DND-41 (cell line): ENCODE measurements at regions not wholly inside any gene's neighbourhood (a gene's known extent, or its start where the extent isn't known, plus 50 kb on each side); places are given as distances from the start of the nearest gene placed in this dataset.

Experiments
- ATAC-seq: fragments of 200-7000 bp; cut with Tn5 transposase; 3 replicates; pipeline ENCODE4 v1.9.1; 2021; ENCODE audit warnings: low read depth; ENCODE audit not compliant: insufficient read depth
- DNase-seq: peaks from one replicate; pipeline ENCODE4 v3.0.0-alpha.2; 2020
- H2AFZ ChIP-seq: 2 replicates; pipeline ENCODE4 v1.6.0; 2012; ENCODE audit warnings: low read depth, low read length
- H3K27ac ChIP-seq: 2 replicates; pipeline ENCODE4 v1.5.1; 2012; ENCODE audit warnings: low read length, inconsistent platforms
- H3K27me3 ChIP-seq: fragments of 200-600 bp; sonication (generic); 2 replicates; pipeline ENCODE4 v1.6.0; 2012; ENCODE audit warnings: low read length, mild to moderate bottlenecking, inconsistent platforms; ENCODE audit not compliant: insufficient read depth, poor library complexity
- H3K36me3 ChIP-seq: 2 replicates; pipeline ENCODE4 v1.5.1; 2012; ENCODE audit warnings: low read length, inconsistent platforms; ENCODE audit not compliant: insufficient read depth
- H3K4me1 ChIP-seq: 2 replicates; pipeline ENCODE4 v1.5.1; 2012; ENCODE audit warnings: mild to moderate bottlenecking, low read length; ENCODE audit not compliant: insufficient read depth
- H3K4me2 ChIP-seq: 2 replicates; pipeline ENCODE4 v1.6.0; 2012; ENCODE audit warnings: mild to moderate bottlenecking, moderate library complexity, low read length, inconsistent platforms; ENCODE audit not compliant: insufficient read depth
- H3K4me3 ChIP-seq, 2 experiments: fragments of 200-600 bp in 1 of 2; shearing (Covaris generic) in 1 of 2; 2 replicates each; pipeline ENCODE4 v1.5.1; 2012 to 2016; ENCODE audit warnings: inconsistent platforms in 2 of 2, low read length in 2 of 2, mild to moderate bottlenecking in 2 of 2, low read depth in 1 of 2, moderate library complexity in 1 of 2
- H3K79me2 ChIP-seq: 2 replicates; pipeline ENCODE4 v1.6.0; 2012; ENCODE audit warnings: low read length, inconsistent platforms; ENCODE audit not compliant: insufficient read depth
- H3K9ac ChIP-seq: 2 replicates; pipeline ENCODE4 v1.6.0; 2012; ENCODE audit warnings: low read depth, mild to moderate bottlenecking, inconsistent platforms, low read length, moderate library complexity
- H3K9me3 ChIP-seq: 2 replicates; pipeline ENCODE4 v1.5.1; 2012; ENCODE audit warnings: low read length, moderate library complexity, mild to moderate bottlenecking, inconsistent platforms; ENCODE audit not compliant: insufficient read depth, severe bottlenecking
- H4K20me1 ChIP-seq: 2 replicates; pipeline ENCODE4 v1.6.0; 2012; ENCODE audit warnings: low read length; ENCODE audit not compliant: insufficient read depth
- CTCF ChIP-seq: IDR thresholded peaks from 2 replicates; pipeline ENCODE4 v1.5.1; 2012; ENCODE audit warnings: borderline replicate concordance, low read length, moderate library complexity, mild to moderate bottlenecking; ENCODE audit not compliant: poor library complexity, severe bottlenecking; ENCODE audit errors: extremely low read depth
- EZH2 ChIP-seq: IDR thresholded peaks from 3 replicates; pipeline ENCODE4 v1.6.1; 2012; ENCODE audit warnings: borderline replicate concordance, low read depth, mild to moderate bottlenecking, moderate library complexity, low read length, inconsistent platforms; ENCODE audit not compliant: severe bottlenecking

- H3K4me1 ChIP-seq, result no peaks in the 10 kb centered on the region
- no peak overlapping the region for H3K27ac ChIP-seq
- peaks cover 2% of the 10 kb centered on the region for H3K9me3 ChIP-seq
- no peak for TF ChIP-seq EZH2
- TF ChIP-seq CTCF, result no peak
- ATAC-seq (no peak), DNase-seq (no peak)
- no peaks in the 10 kb centered on the region for H3K27me3 ChIP-seq
- no peaks in the 10 kb centered on the region for H3K36me3 ChIP-seq
- no peaks in the 10 kb centered on the region for H3K79me2 ChIP-seq
- no peak overlapping the region for H3K9ac ChIP-seq
- H4K20me1 ChIP-seq, result no peaks in the 10 kb centered on the region
- H3K4me3 ChIP-seq, result no peak overlapping the region
- no peak overlapping the region for H2AFZ ChIP-seq
- H3K4me2 ChIP-seq, result no peak overlapping the region
Measured at GRCh38 chr13:68168448-68168847, 938.3 kb upstream of the PCDH9 start.

DNA sequence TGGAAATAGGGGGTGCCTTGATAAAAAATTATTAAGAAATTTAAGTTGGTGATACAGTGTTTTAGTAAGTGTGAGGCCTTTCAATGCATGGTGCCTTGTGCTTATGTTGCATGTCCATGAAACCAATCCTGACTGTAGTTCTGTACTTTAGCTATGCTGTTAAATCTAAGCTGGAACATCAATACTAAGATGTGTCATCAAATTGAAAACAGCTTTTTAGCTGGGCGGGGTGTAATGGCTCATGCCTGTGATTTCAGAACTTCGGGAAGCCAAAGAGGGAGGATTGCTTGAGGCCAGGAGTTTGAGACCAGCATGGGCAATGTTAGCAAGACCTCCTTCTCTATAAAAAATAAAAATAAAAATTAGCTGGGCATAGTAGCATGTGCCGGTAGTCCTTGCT, 930.3 kb upstream of the PCDH9 start:
- TF ChIP-seq CTCF (no peak), EZH2 (no peak)
- Histone ChIP-seq H3K27me3 (no peaks in the 10 kb centered on the region), H3K79me2 (no peaks in the 10 kb centered on the region), H4K20me1 (no peaks in the 10 kb centered on the region), H3K36me3 (no peaks in the 10 kb centered on the region), H3K9ac (no peak overlapping the region), H3K27ac (no peak overlapping the region), H3K9me3 (no peaks in the 10 kb centered on the region), H3K4me3 (no peak overlapping the region), H2AFZ (no peak overlapping the region), H3K4me2 (no peak overlapping the region), H3K4me1 (no peaks in the 10 kb centered on the region)
- DNase-seq (no peak), ATAC-seq (no peak)

DNA sequence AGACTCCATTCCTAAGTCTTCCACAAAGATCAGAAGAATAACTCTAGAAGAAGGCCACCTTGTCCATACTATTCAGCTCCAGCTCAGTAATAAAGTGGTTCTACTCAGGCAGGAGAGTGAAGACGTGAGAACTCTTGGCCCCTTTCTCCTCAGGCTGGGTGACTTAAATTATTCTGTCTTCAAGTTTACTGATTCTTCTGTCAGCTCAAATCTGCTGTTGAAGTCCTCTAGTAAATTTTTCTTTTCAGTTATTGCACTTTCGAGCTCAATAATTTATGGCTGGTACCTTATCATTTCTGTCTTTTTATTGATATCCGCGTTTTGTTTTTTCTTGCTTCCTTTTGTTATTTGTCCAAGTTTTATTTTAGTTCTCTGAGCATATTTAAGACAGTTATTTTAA, 922.3 kb upstream of the PCDH9 start:
- ATAC-seq (no peak), DNase-seq (no peak)
- Histone ChIP-seq H3K36me3 (no peaks in the 10 kb centered on the region), H3K79me2 (no peaks in the 10 kb centered on the region), H3K27me3 (no peaks in the 10 kb centered on the region), H3K4me2 (no peak overlapping the region), H3K4me3 (no peak overlapping the region), H3K27ac (no peak overlapping the region), H3K9ac (no peak overlapping the region), H4K20me1 (no peaks in the 10 kb centered on the region), H3K4me1 (no peaks in the 10 kb centered on the region), H3K9me3 (no peaks in the 10 kb centered on the region), H2AFZ (no peak overlapping the region)
- TF ChIP-seq EZH2 (no peak), CTCF (no peak)

DNA sequence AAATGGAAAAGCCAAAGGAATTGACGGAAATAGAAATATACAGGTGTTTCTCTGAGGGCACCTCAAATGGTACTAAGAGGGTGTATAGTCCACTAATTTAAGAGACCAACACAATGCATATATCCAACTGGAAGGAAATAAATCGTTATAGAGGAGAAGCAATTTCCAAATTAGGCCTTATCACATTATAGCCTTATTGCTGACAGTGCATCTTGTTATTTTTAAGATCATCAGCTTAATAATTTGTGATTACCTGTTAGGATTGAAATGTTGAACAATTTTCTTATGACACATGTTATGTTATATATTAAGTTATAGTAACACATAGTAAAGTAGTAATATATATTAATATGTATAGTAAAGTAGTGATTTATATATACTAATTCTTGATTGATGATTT, 915.7 kb upstream of the PCDH9 start:
- Histone ChIP-seq H2AFZ (no peak overlapping the region), H3K9me3 (no peaks in the 10 kb centered on the region), H3K4me3 (no peak overlapping the region), H3K9ac (no peak overlapping the region), H3K79me2 (no peaks in the 10 kb centered on the region), H3K4me1 (no peaks in the 10 kb centered on the region), H3K27ac (no peak overlapping the region), H3K27me3 (no peaks in the 10 kb centered on the region), H3K4me2 (no peak overlapping the region), H4K20me1 (no peaks in the 10 kb centered on the region), H3K36me3 (no peaks in the 10 kb centered on the region)
- no peak for TF ChIP-seq CTCF
- ATAC-seq (no peak), DNase-seq (no peak)
